ENCODE measurements at regions not wholly inside any gene's neighbourhood (a gene's known extent, or its start where the extent isn't known, plus 50 kb on each side); places are given as distances from the start of the nearest gene placed in this dataset.

DNA sequence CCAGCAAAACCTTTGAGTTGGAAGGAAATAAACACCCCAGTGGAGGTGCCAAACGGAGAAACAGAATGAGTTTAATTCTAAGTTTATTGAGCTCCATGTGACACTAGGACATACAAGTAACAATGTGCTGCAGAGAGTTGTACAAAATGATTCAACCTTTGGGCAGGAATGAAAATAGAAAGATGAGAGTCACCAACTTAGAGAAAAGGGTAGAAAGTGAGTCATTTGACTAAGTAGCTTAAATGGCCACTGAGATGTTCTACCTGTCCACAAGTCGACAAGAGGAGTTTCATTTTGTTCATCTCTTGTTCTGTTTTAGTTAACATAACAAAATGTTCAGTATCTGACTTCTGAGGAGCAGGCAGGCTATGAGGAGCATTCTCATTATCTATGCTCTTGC is 284.7 kb downstream of the NR2F1-AS1 start:
- Histone ChIP-seq H3K27me3 (no peaks in the 10 kb centered on the region), H3K27ac (no peak overlapping the region), H3K9me3 (no peaks in the 10 kb centered on the region), H3K4me1 (peaks cover 11% of the 10 kb centered on the region in 2 donors), H3K36me3 (no peaks in the 10 kb centered on the region), H3K4me3 (replicated peaks in 1 of 3) (no peak overlapping the region)
- intact Hi-C loops (cut with DNase I): no loop called here
- no peak for TF ChIP-seq POLR2A (IDR thresholded peaks at IDR 0.05)
- TF ChIP-seq, protein P1, sequence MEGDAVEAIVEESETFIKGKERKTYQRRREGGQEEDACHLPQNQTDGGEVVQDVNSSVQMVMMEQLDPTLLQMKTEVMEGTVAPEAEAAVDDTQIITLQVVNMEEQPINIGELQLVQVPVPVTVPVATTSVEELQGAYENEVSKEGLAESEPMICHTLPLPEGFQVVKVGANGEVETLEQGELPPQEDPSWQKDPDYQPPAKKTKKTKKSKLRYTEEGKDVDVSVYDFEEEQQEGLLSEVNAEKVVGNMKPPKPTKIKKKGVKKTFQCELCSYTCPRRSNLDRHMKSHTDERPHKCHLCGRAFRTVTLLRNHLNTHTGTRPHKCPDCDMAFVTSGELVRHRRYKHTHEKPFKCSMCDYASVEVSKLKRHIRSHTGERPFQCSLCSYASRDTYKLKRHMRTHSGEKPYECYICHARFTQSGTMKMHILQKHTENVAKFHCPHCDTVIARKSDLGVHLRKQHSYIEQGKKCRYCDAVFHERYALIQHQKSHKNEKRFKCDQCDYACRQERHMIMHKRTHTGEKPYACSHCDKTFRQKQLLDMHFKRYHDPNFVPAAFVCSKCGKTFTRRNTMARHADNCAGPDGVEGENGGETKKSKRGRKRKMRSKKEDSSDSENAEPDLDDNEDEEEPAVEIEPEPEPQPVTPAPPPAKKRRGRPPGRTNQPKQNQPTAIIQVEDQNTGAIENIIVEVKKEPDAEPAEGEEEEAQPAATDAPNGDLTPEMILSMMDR (IDR thresholded peaks at IDR 0.05): no peak
- no peak for DNase-seq
- WGBS, 2 donors: 79 to 84% methylated on average over 2 of the region's 2 CpGs

- WGBS, 2 donors: 98% methylated on average over 1 of the region's 1 CpG
- Histone ChIP-seq H3K27me3 (no peaks in the 10 kb centered on the region), H3K36me3 (no peaks in the 10 kb centered on the region), H3K9me3 (no peaks in the 10 kb centered on the region), H3K4me3 (replicated peaks in 1 of 3) (no peak overlapping the region), H3K27ac (no peak overlapping the region), H3K4me1 (peaks cover 6 to 7% of the 10 kb centered on the region in 2 donors)
- no peak for DNase-seq
- TF ChIP-seq POLR2A (IDR thresholded peaks at IDR 0.05): no peak
- TF ChIP-seq, protein P1 (IDR thresholded peaks at IDR 0.05): no peak
- intact Hi-C loops (cut with DNase I): no loop called here
These were observed 286.0 kb downstream of the NR2F1-AS1 start for GRCh38 chr5:93294996-93295395.

DNA sequence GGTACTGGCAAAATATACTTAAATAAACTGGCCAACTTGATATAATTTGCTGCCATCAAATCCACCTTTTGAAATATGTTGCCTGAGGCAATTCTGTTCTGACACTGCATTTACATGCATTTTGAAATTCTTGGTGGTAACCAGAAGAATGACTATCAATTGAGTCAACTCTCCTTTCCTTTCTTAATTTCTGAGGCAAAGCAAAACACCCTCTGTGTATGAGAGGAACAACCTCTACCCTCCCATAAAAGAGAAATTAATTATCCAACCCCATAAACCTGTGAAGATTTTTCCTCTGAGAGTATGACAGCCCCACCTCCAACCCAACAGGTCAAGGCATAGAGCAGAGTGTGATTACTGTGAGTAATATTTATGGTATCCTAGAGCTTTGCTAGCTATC is 286.8 kb downstream of the NR2F1-AS1 start:
- peaks cover under 1 to 1% of the 10 kb centered on the region in 2 donors for H3K4me1 ChIP-seq
- no peak overlapping the region for H3K4me3 ChIP-seq (replicated peaks in 1 of 3)
- no peak overlapping the region for H3K27ac ChIP-seq
- no peaks in the 10 kb centered on the region for H3K9me3 ChIP-seq
- DNase-seq: no peak
- TF ChIP-seq, protein P1 (IDR thresholded peaks at IDR 0.05): no peak
- TF ChIP-seq POLR2A (IDR thresholded peaks at IDR 0.05): no peak
- intact Hi-C loops (cut with DNase I): no loop called here
- H3K27me3 ChIP-seq: no peaks in the 10 kb centered on the region
- no peaks in the 10 kb centered on the region for H3K36me3 ChIP-seq

GRCh38 chr5:93289942-93290341 is 291.1 kb downstream of the NR2F1-AS1 start:
- intact Hi-C loops (cut with DNase I): no loop called here
- Histone ChIP-seq H3K27ac (no peak overlapping the region), H3K36me3 (no peaks in the 10 kb centered on the region), H3K27me3 (no peaks in the 10 kb centered on the region), H3K4me3 (replicated peaks in 1 of 3) (no peak overlapping the region), H3K9me3 (no peaks in the 10 kb centered on the region), H3K4me1 (no peaks in the 10 kb centered on the region)
- no peak for TF ChIP-seq POLR2A (IDR thresholded peaks at IDR 0.05)
- TF ChIP-seq, protein P1 (IDR thresholded peaks at IDR 0.05): no peak
- DNase-seq: no peak
- WGBS, 2 donors: 91 to 94% methylated on average over 2 of the region's 2 CpGs

DNA sequence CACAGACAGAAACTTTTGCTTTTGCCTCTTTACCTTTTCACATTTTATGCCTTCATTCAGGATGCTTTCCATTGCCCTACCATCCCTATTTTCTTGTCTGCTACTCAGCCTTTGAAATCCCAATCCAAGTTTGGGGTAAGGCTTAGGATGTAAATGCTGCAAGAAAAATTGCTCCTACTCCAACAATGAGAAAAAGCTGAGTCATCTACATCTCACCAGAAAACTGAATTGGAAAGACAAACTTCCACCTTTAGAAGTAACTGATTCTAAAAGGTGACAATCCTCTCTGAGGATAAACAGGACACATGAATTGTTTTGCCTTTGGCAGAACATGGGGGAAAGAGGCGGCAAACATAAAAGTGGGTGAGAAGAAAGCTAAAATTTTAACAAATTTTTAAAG is 295.6 kb downstream of the NR2F1-AS1 start:
- no peaks in the 10 kb centered on the region for H3K27me3 ChIP-seq
- 95 to 96% methylated on average over 1 of the region's 1 CpG for WGBS, 2 donors
- no peaks in the 10 kb centered on the region for H3K36me3 ChIP-seq
- no peak for DNase-seq
- H3K9me3 ChIP-seq: no peaks in the 10 kb centered on the region
- no peak overlapping the region for H3K4me3 ChIP-seq (replicated peaks in 1 of 3)
- no peak overlapping the region for H3K27ac ChIP-seq
- intact Hi-C loops (cut with DNase I): no loop called here
- H3K4me1 ChIP-seq: no peaks in the 10 kb centered on the region
- TF ChIP-seq, protein P1 (IDR thresholded peaks at IDR 0.05): no peak
- no peak for TF ChIP-seq POLR2A (IDR thresholded peaks at IDR 0.05)

Measured in thyroid gland (tissue), 4 donors.